DMS 273 (cell line): ENCODE measurements at regions not wholly inside any gene's neighbourhood (a gene's known extent, or its start where the extent isn't known, plus 50 kb on each side); places are given as distances from the start of the nearest gene placed in this dataset.

ENCODE experiments used
- DNase-seq: peaks from one replicate; lab custom pipeline; 2025; ENCODE audit not compliant: unreplicated experiment; lab: John Stamatoyannopoulos, UW

- DNase-seq, result no peak
These were observed 63.5 kb upstream of the TGFBR2 start for GRCh38 chr3:30542897-30543296.

GRCh38 chr3:30544812-30545211, 61.6 kb upstream of the TGFBR2 start:
- DNase-seq, result peak; percentile 2

- no peak for DNase-seq
These were observed 59.5 kb upstream of the TGFBR2 start for GRCh38 chr3:30546934-30547333.

GRCh38 chr3:30547716-30548115, 58.7 kb upstream of the TGFBR2 start:
- DNase-seq, result no peak

- DNase-seq, result peak; percentile 20
These were observed 57.8 kb upstream of the TGFBR2 start for GRCh38 chr3:30548600-30548999.

GRCh38 chr3:30549600-30549999, 56.8 kb upstream of the TGFBR2 start:
- no peak for DNase-seq

- no peak for DNase-seq
These were observed 56.2 kb upstream of the TGFBR2 start for GRCh38 chr3:30550246-30550645.

GRCh38 chr3:30551266-30551665, 55.1 kb upstream of the TGFBR2 start:
- no peak for DNase-seq

- DNase-seq, result no peak
These were observed 54.5 kb upstream of the TGFBR2 start for GRCh38 chr3:30551927-30552326.

GRCh38 chr3:30553641-30554316, 52.6 kb upstream of the TGFBR2 start:
- no peak for DNase-seq

- DNase-seq, result no peak
These were observed 52.1 kb upstream of the TGFBR2 start for GRCh38 chr3:30554317-30554690.

GRCh38 chr3:30555968-30556367, 50.4 kb upstream of the TGFBR2 start:
- no peak for DNase-seq
